ENCODE measurements at regions not wholly inside any gene's neighbourhood (a gene's known extent, or its start where the extent isn't known, plus 50 kb on each side); places are given as distances from the start of the nearest gene placed in this dataset.

DNA sequence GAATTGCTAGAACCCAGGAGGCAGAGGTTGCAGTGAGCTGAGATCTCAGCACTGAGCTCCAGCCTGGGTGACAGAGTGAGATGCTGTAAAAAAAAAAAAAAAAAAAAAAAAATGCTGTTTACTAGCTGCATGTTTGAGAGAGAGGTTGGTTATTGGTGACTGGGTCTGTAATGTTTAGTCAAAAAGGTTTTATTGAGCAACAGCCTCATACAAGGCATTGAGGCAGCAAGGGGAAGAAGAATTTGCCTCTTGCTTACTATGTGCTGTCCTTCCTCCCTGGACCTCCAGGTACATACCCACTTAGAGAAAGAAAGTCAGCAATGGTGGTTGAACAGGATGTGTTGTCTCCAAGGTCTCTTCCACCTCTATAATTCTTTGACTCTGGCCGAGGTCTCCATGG, 140.7 kb upstream of the SPRY4 start:
- no peak for TF ChIP-seq EZH2 (IDR thresholded peaks at IDR 0.05; ENCODE audit: borderline replicate concordance, insufficient read depth, low read length, poor library complexity, severe bottlenecking)
- no peak for TF ChIP-seq CTCF (IDR thresholded peaks at IDR 0.05; ENCODE audit: poor library complexity, severe bottlenecking)
- TF ChIP-seq POLR2AphosphoS5 (IDR thresholded peaks at IDR 0.05), result no peak
- no peak for TF ChIP-seq EP300 (conservative IDR thresholded peaks at IDR 0.05; ENCODE audit: poor library complexity, severe bottlenecking)

All from neural cell (in vitro differentiated cells).